ENCODE measurements at regions not wholly inside any gene's neighbourhood (a gene's known extent, or its start where the extent isn't known, plus 50 kb on each side); places are given as distances from the start of the nearest gene placed in this dataset.

DNA sequence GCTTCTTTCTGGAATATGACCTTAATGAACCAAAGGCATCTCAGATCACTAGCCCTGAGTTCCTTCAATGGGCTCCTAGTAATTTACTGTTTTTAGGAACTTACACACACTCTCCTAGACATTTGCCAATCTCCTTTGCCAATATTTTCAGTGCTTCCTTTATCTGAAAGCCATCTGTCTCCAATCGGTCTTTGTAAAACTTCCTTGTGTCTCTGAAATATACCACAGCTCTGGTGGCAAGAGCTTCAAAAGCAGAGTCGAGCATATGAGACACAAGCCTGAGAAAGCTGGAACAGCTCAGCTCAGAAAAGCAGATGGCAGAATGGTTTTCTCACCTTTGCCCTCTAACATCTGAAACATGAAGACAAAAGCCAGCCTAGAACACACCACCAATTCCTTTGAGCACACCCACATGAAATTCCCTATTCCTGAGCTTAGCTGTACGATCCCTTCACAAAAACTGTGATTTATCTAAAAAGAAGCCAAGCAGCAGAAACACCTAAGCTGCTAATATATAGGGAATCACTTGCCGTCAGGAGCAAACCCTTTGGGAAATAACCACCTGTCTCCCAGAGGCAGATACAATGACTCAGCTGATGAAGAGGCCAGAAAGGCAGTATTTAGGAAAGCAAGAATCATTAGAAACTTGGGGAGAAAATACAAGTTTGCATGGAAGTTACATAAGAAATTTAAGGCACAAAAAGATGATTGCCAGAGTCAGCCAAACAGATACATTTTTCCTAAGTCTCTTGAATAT lies 70.2 kb upstream of the ANK3 start:
- TF ChIP-seq, protein P1, sequence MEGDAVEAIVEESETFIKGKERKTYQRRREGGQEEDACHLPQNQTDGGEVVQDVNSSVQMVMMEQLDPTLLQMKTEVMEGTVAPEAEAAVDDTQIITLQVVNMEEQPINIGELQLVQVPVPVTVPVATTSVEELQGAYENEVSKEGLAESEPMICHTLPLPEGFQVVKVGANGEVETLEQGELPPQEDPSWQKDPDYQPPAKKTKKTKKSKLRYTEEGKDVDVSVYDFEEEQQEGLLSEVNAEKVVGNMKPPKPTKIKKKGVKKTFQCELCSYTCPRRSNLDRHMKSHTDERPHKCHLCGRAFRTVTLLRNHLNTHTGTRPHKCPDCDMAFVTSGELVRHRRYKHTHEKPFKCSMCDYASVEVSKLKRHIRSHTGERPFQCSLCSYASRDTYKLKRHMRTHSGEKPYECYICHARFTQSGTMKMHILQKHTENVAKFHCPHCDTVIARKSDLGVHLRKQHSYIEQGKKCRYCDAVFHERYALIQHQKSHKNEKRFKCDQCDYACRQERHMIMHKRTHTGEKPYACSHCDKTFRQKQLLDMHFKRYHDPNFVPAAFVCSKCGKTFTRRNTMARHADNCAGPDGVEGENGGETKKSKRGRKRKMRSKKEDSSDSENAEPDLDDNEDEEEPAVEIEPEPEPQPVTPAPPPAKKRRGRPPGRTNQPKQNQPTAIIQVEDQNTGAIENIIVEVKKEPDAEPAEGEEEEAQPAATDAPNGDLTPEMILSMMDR (IDR thresholded peaks at IDR 0.05), result no peak
- TF ChIP-seq POLR2A (IDR thresholded peaks at IDR 0.05), result no peak

Data from heart left ventricle (tissue), 13 donors.